ENCODE measurements at regions not wholly inside any gene's neighbourhood (a gene's known extent, or its start where the extent isn't known, plus 50 kb on each side); places are given as distances from the start of the nearest gene placed in this dataset.
"Not testable (repeated sequence)": the region's sequence is repeated elsewhere in the genome, so short reads cannot be mapped to it uniquely, and the experiment has no call there.

- no peak for DNase-seq (ENCODE audit: low spot score)
Observed at GRCh38 chr5:101260857-101261256, 357.8 kb upstream of the ST8SIA4 start.

GRCh38 chr5:101253096-101253495 lies 350.0 kb upstream of the ST8SIA4 start:
- DNase-seq (ENCODE audit: low spot score) = no peak

GRCh38 chr5:101244621-101245020 lies 341.5 kb upstream of the ST8SIA4 start:
- DNase-seq (ENCODE audit: low spot score) = no peak

- no peak for DNase-seq (ENCODE audit: low spot score)
Observed at GRCh38 chr5:101212942-101213514, 309.9 kb upstream of the ST8SIA4 start.

GRCh38 chr5:101206534-101206933 lies 303.5 kb upstream of the ST8SIA4 start:
- DNase-seq (ENCODE audit: low spot score) = no peak

- not testable (repeated sequence) for DNase-seq (ENCODE audit: low spot score)
Observed at GRCh38 chr5:101205065-101205464, 302.0 kb upstream of the ST8SIA4 start.

GRCh38 chr5:101180365-101180764 lies 277.3 kb upstream of the ST8SIA4 start:
- not testable (repeated sequence) for DNase-seq (ENCODE audit: low spot score)

- DNase-seq (ENCODE audit: low spot score) = no peak
Observed at GRCh38 chr5:101176605-101177004, 273.5 kb upstream of the ST8SIA4 start.

GRCh38 chr5:101174981-101175380 lies 271.9 kb upstream of the ST8SIA4 start:
- no peak for DNase-seq (ENCODE audit: low spot score)

- DNase-seq (ENCODE audit: low spot score) = no peak
Observed at GRCh38 chr5:101163088-101163487, 260.0 kb upstream of the ST8SIA4 start.

- DNase-seq (ENCODE audit: low spot score) = peak; percentile 19
Observed at GRCh38 chr5:101160002-101160401, 256.9 kb upstream of the ST8SIA4 start.

GRCh38 chr5:101159006-101159405 lies 255.9 kb upstream of the ST8SIA4 start:
- DNase-seq (ENCODE audit: low spot score) = peak; percentile 82

- no peak for DNase-seq (ENCODE audit: low spot score)
Observed at GRCh38 chr5:101153526-101153925, 250.4 kb upstream of the ST8SIA4 start.

GRCh38 chr5:101143526-101143925 lies 240.4 kb upstream of the ST8SIA4 start:
- DNase-seq (ENCODE audit: low spot score) = no peak

- no peak for DNase-seq (ENCODE audit: low spot score)
Observed at GRCh38 chr5:101142102-101142501, 239.0 kb upstream of the ST8SIA4 start.

- DNase-seq (ENCODE audit: low spot score) = no peak
Observed at GRCh38 chr5:101136454-101136853, 233.4 kb upstream of the ST8SIA4 start.

GRCh38 chr5:101123363-101123762 lies 220.3 kb upstream of the ST8SIA4 start:
- DNase-seq (ENCODE audit: low spot score) = no peak

GRCh38 chr5:101112645-101113044 lies 209.6 kb upstream of the ST8SIA4 start:
- DNase-seq (ENCODE audit: low spot score) = no peak

GRCh38 chr5:101103874-101104273 lies 200.8 kb upstream of the ST8SIA4 start:
- DNase-seq (ENCODE audit: low spot score) = no peak

- no peak for DNase-seq (ENCODE audit: low spot score)
Observed at GRCh38 chr5:101102506-101102905, 199.4 kb upstream of the ST8SIA4 start.

- DNase-seq (ENCODE audit: low spot score) = no peak
Observed at GRCh38 chr5:101091902-101092301, 188.8 kb upstream of the ST8SIA4 start.

GRCh38 chr5:101084353-101084752 lies 181.3 kb upstream of the ST8SIA4 start:
- no peak for DNase-seq (ENCODE audit: low spot score)

GRCh38 chr5:101080462-101081240 lies 177.6 kb upstream of the ST8SIA4 start:
- DNase-seq (ENCODE audit: low spot score) = peak; percentile 38

Data from umbilical cord (tissue), 1 donor.